ENCODE measurements at regions not wholly inside any gene's neighbourhood (a gene's known extent, or its start where the extent isn't known, plus 50 kb on each side); places are given as distances from the start of the nearest gene placed in this dataset.

DNA sequence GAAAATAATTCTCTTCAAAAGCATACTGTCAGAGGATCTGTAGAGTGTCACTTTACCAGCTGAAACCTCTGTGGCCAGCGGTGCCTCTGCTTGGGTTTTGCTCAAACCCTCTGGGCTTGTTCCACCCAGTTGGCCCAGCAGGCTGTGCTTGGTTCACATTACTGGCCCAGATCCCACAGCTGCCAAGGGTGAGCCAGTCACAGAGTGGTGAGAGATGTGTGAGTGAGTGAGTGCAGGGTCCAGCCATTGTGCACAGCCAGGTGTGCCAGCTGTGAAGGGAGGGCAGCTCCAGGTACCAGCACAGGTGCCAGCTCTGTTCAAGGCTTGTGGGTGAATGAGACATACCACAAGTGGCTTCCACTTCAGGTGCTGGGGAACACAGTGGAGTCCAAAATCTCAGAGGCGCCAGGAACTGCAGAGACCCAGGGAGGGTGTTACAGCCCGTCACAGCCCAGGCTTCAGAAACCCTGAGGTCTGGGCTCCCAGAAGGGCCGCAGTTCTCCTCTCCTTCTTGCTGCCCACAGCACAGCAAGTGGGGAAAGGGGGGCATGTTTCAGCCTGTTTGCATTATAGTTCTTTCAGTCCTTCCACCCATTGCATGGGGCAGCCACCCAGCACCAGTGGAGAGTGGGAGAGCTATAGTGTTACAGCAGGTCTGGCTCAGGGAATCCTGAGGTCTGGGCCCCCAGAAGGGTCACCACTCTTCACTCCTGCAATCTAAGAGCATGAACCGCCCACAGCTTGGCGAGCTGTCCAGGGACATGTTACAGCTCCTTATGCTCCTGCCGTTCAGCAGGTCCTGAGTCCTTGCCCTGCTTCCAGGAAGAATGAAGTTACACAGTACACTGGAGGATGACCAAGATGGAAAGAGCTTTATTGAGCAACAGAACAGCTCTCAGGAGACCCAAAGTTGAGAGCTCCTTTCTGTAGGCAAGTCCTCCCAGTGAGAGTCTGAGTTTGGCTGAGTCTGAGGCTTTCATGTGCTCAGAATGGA, 931.7 kb upstream of the SORCS1 start:
- DNase-seq, result no peak
- TF ChIP-seq, protein P1, sequence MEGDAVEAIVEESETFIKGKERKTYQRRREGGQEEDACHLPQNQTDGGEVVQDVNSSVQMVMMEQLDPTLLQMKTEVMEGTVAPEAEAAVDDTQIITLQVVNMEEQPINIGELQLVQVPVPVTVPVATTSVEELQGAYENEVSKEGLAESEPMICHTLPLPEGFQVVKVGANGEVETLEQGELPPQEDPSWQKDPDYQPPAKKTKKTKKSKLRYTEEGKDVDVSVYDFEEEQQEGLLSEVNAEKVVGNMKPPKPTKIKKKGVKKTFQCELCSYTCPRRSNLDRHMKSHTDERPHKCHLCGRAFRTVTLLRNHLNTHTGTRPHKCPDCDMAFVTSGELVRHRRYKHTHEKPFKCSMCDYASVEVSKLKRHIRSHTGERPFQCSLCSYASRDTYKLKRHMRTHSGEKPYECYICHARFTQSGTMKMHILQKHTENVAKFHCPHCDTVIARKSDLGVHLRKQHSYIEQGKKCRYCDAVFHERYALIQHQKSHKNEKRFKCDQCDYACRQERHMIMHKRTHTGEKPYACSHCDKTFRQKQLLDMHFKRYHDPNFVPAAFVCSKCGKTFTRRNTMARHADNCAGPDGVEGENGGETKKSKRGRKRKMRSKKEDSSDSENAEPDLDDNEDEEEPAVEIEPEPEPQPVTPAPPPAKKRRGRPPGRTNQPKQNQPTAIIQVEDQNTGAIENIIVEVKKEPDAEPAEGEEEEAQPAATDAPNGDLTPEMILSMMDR (IDR thresholded peaks at IDR 0.05), result no peak
- 81 to 89% (median 86%) methylated on average over 7 of the region's 7 CpGs for WGBS, 3 donors
- Histone ChIP-seq H3K4me3 (no peak overlapping the region), H3K4me1 (ENCODE audit: insufficient read depth) (no peaks in the 10 kb centered on the region), H3K9me3 (no peaks in the 10 kb centered on the region), H3K36me3 (no peaks in the 10 kb centered on the region), H3K27me3 (no peaks in the 10 kb centered on the region), H3K27ac (no peak overlapping the region)
- intact Hi-C loops (cut with DNase I), result no loop called here

DNA sequence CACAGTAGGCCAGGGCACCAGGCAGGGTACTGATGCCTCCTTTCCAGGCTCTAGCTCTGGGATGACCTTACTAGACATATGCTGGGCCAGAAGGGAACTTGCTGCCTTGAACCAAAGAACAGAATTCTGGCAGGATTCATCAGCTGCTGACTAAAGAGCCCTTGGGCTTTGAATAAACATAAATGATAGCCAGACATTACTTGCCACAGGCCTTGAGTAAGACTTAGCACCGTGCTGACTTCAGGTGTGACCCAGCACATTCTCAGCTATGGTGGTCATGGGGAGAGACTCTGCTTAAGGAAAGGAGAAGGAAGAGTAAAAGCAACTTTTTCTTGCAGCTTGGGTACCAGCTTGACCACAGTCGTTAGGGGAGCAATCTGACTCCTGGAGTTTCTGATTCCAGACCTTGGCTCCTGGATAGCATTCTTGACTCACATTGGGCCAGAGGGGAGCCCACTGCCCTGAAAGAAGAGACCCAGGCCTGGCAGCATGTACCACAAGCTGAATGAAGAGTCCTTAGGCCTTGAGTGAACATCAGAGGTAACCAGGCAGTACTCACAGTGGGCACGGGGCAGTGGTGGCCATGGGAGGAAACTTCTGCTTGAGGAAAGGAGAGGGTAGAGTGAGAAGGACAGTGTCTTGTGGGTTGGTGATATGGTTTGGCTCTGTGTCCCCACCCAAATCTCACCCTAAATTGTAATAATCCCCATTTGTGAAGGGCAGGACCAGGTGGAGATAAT, 926.1 kb upstream of the SORCS1 start:
- WGBS, 3 donors, result 80 to 88% (median 84%) methylated on average over 3 of the region's 3 CpGs
- intact Hi-C loops (cut with DNase I), result no loop called here
- Histone ChIP-seq H3K4me1 (ENCODE audit: insufficient read depth) (no peaks in the 10 kb centered on the region), H3K9me3 (no peaks in the 10 kb centered on the region), H3K36me3 (no peaks in the 10 kb centered on the region), H3K27me3 (no peaks in the 10 kb centered on the region), H3K27ac (no peak overlapping the region), H3K4me3 (no peak overlapping the region)
- no peak for DNase-seq
- TF ChIP-seq POLR2A (IDR thresholded peaks at IDR 0.05), result no peak
- TF ChIP-seq EP300 (IDR thresholded peaks at IDR 0.05), result no peak
- TF ChIP-seq, protein P1 (IDR thresholded peaks at IDR 0.05), result no peak

DNA sequence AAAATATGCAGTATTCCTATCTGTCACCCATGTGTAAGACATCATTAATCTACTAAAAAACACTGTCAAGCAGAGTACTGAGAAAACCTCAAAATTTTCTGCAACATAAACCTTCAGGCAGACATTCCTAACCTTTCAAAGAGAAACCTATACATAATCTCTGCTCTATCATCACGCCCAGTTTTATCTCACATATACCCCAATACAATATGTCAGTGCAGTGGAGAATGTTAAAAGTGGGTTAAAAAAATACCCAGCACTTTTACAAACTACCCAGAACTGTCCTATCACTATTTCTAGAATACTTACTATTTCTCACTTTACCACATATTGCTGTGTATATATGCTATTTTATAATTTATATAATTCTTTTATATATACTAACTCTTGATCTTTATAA, 922.0 kb upstream of the SORCS1 start:
- 86 to 95% (median 91%) methylated on average over 1 of the region's 1 CpG for WGBS, 3 donors
- no peaks in the 10 kb centered on the region for H3K27me3 ChIP-seq
- no peak for TF ChIP-seq EP300 (IDR thresholded peaks at IDR 0.05)
- no peak for TF ChIP-seq POLR2A (IDR thresholded peaks at IDR 0.05)
- TF ChIP-seq, protein P1 (IDR thresholded peaks at IDR 0.05), result no peak

DNA sequence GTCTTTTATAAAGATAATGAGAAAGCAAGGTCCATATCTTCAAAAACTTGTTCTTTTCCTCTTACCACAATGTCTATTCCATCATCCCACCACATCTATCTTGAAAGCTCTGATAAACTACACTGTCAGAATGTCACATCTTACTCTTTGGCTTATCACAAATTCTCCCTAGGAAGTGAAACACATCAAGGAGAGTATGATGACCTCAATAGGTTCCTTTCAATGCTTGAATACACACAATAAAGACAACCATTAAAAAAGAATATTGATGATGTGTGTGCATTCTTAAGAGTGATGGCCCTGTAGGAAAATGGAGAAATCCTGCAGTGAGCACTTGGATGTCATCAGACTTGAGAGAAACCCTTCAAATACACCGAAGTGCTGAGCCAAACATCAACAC, 918.1 kb upstream of the SORCS1 start:
- intact Hi-C loops (cut with DNase I), result no loop called here
- no peak for DNase-seq
- no peak overlapping the region for H3K27ac ChIP-seq
- H3K27me3 ChIP-seq, result no peaks in the 10 kb centered on the region
- H3K4me3 ChIP-seq, result no peak overlapping the region
- no peaks in the 10 kb centered on the region for H3K9me3 ChIP-seq
- 82 to 93% (median 86%) methylated on average over 1 of the region's 1 CpG for WGBS, 3 donors
- no peaks in the 10 kb centered on the region for H3K36me3 ChIP-seq
- no peaks in the 10 kb centered on the region for H3K4me1 ChIP-seq (ENCODE audit: insufficient read depth)
- TF ChIP-seq, protein P1 (IDR thresholded peaks at IDR 0.05), result no peak
- TF ChIP-seq EP300 (IDR thresholded peaks at IDR 0.05) (no peak), POLR2A (IDR thresholded peaks at IDR 0.05) (no peak)

More for the DNA sequence above, 922.0 kb upstream of the SORCS1 start:
- Histone ChIP-seq H3K9me3 (no peaks in the 10 kb centered on the region), H3K36me3 (no peaks in the 10 kb centered on the region), H3K4me3 (no peak overlapping the region), H3K27ac (no peak overlapping the region), H3K4me1 (ENCODE audit: insufficient read depth) (no peaks in the 10 kb centered on the region)
- no peak for DNase-seq
- intact Hi-C loops (cut with DNase I), result no loop called here

Data from ovary (tissue), 7 donors.